Left lobe of liver (tissue), 2 donors: ENCODE measurements at regions not wholly inside any gene's neighbourhood (a gene's known extent, or its start where the extent isn't known, plus 50 kb on each side); places are given as distances from the start of the nearest gene placed in this dataset.
A peak's percentile ranks its signal among the peaks of the same experiment; 100 is the strongest.

Source experiments
- ATAC-seq: fragments of 200-7000 bp; cut with Tn5 transposase; one replicate; pipeline ENCODE4 v1.9.1; 2020; ENCODE audit warnings: mild to moderate bottlenecking, moderate library complexity
- DNase-seq: peaks from one replicate; pipeline ENCODE4 v3.0.0-alpha.2; 2020; ENCODE audit warnings: low spot score
- donor health status: DM: no; HTN: no; CAD: no; lungs with moderate emphysema.
- donor health status: DM: no; HTN: yes; CAD: no.

- no peak for DNase-seq
- peak; percentile 68 for ATAC-seq
Observed at GRCh38 chr1:165075725-165076370, 280.7 kb downstream of the LMX1A start.

- no peak for DNase-seq
- ATAC-seq: peak; percentile 91
Observed at GRCh38 chr1:165073185-165074007, 283.1 kb downstream of the LMX1A start.

- ATAC-seq: no peak
- DNase-seq: no peak
Observed at GRCh38 chr1:165070675-165071074, 285.8 kb downstream of the LMX1A start.

- DNase-seq: no peak
Observed at GRCh38 chr1:165069829-165070228, 286.7 kb downstream of the LMX1A start.

GRCh38 chr1:165068741-165069140 is 287.8 kb downstream of the LMX1A start:
- ATAC-seq: no peak
- no peak for DNase-seq

More at GRCh38 chr1:165069829-165070228, 286.7 kb downstream of the LMX1A start:
- ATAC-seq: no peak

- ATAC-seq (no peak), DNase-seq (no peak)
Observed at GRCh38 chr1:165067829-165068228, 288.7 kb downstream of the LMX1A start.

GRCh38 chr1:165063181-165063965 is 293.1 kb downstream of the LMX1A start:
- no peak for ATAC-seq

GRCh38 chr1:165062346-165062745 is 294.2 kb downstream of the LMX1A start:
- no peak for DNase-seq
- ATAC-seq: no peak

More at GRCh38 chr1:165063181-165063965, 293.1 kb downstream of the LMX1A start:
- no peak for DNase-seq

- DNase-seq: no peak
- ATAC-seq: no peak
Observed at GRCh38 chr1:165060285-165060793, 296.2 kb downstream of the LMX1A start.

GRCh38 chr1:165057956-165058355 is 298.6 kb downstream of the LMX1A start:
- DNase-seq (no peak), ATAC-seq (no peak)

GRCh38 chr1:165056914-165057313 is 299.6 kb downstream of the LMX1A start:
- no peak for DNase-seq
- no peak for ATAC-seq

GRCh38 chr1:165055581-165055980 is 300.9 kb downstream of the LMX1A start:
- DNase-seq (no peak), ATAC-seq (no peak)

- no peak for DNase-seq
- ATAC-seq: no peak
Observed at GRCh38 chr1:165054627-165055026, 301.9 kb downstream of the LMX1A start.

- no peak for DNase-seq
- ATAC-seq: no peak
Observed at GRCh38 chr1:165053351-165053750, 303.2 kb downstream of the LMX1A start.

- ATAC-seq: no peak
- no peak for DNase-seq
Observed at GRCh38 chr1:165052936-165053335, 303.6 kb downstream of the LMX1A start.

GRCh38 chr1:165052431-165052830 is 304.1 kb downstream of the LMX1A start:
- DNase-seq (no peak), ATAC-seq (no peak)

- ATAC-seq: no peak
Observed at GRCh38 chr1:165050246-165050645, 306.3 kb downstream of the LMX1A start.

GRCh38 chr1:165047994-165048393 is 308.5 kb downstream of the LMX1A start:
- ATAC-seq: no peak

More at GRCh38 chr1:165050246-165050645, 306.3 kb downstream of the LMX1A start:
- DNase-seq: no peak

GRCh38 chr1:165045902-165046301 is 310.6 kb downstream of the LMX1A start:
- ATAC-seq (no peak), DNase-seq (no peak)

More at GRCh38 chr1:165047994-165048393, 308.5 kb downstream of the LMX1A start:
- no peak for DNase-seq

GRCh38 chr1:165040641-165041040 is 315.9 kb downstream of the LMX1A start:
- DNase-seq (no peak), ATAC-seq (no peak)

- DNase-seq (no peak), ATAC-seq (no peak)
Observed at GRCh38 chr1:165039996-165040395, 316.5 kb downstream of the LMX1A start.
